Activated naive CD4-positive, alpha-beta T cell treated with anti-CD3 and anti-CD28 coated beads for 36 hours (primary cell): ENCODE measurements at regions not wholly inside any gene's neighbourhood (a gene's known extent, or its start where the extent isn't known, plus 50 kb on each side); places are given as distances from the start of the nearest gene placed in this dataset.

Experiments used
- CTCF ChIA-PET: fragments of 350-600 bp; sonication (Branson Sonifier 250); formaldehyde crosslinking; loops from one replicate; lab custom pipeline; 2021; ENCODE audit warnings: antibody characterized with exemption; lab: Charles Lee
- DNase-seq: peaks from one replicate; pipeline ENCODE4 v3.0.0-alpha.2; 2020
- H3K27ac Mint-ChIP-seq: one replicate; pipeline ENCODE4 v1.8.0; 2021; ENCODE audit warnings: mild to moderate bottlenecking, mixed read lengths
- H3K27me3 Mint-ChIP-seq: one replicate; pipeline ENCODE4 v1.8.0; 2021; ENCODE audit warnings: low read depth, mixed read lengths
- H3K36me3 Mint-ChIP-seq: one replicate; pipeline ENCODE4 v1.8.0; 2021; ENCODE audit warnings: low read depth, mixed read lengths
- H3K4me1 Mint-ChIP-seq: one replicate; pipeline ENCODE4 v1.8.0; 2021; ENCODE audit warnings: low read depth, mixed read lengths
- H3K4me3 Mint-ChIP-seq: one replicate; pipeline ENCODE4 v1.8.0; 2021; ENCODE audit warnings: mild to moderate bottlenecking, moderate library complexity, mixed read lengths
- H3K9me3 Mint-ChIP-seq: one replicate; pipeline ENCODE4 v1.8.0; 2021; ENCODE audit warnings: mixed read lengths
- intact Hi-C: fragments of 100-400 bp; cut with micrococcal nuclease; formaldehyde crosslinking; loops from one replicate; pipeline ENCODE4 v1.15.1; 2023

- CTCF ChIA-PET = no interaction called here
- no peaks in the 10 kb centered on the region for H3K4me1 Mint-ChIP-seq
- no peaks in the 10 kb centered on the region for H3K36me3 Mint-ChIP-seq
- H3K27ac Mint-ChIP-seq = no peak overlapping the region
- no peak for DNase-seq
- intact Hi-C loops = no loop called here
- H3K27me3 Mint-ChIP-seq = no peaks in the 10 kb centered on the region
- H3K4me3 Mint-ChIP-seq = no peak overlapping the region
- H3K9me3 Mint-ChIP-seq = peaks cover 17% of the 10 kb centered on the region
Measured at GRCh38 chr2:83613178-83613577, 845.9 kb downstream of the SUCLG1 start.

GRCh38 chr2:83602753-83603152 is 856.3 kb downstream of the SUCLG1 start:
- CTCF ChIA-PET = no interaction called here

GRCh38 chr2:83596592-83597282 is 862.3 kb downstream of the SUCLG1 start:
- H3K4me3 Mint-ChIP-seq = no peak overlapping the region
- no peaks in the 10 kb centered on the region for H3K36me3 Mint-ChIP-seq
- CTCF ChIA-PET = no interaction called here
- DNase-seq = no peak
- intact Hi-C loops = no loop called here
- no peak overlapping the region for H3K27ac Mint-ChIP-seq
- H3K27me3 Mint-ChIP-seq = no peaks in the 10 kb centered on the region
- H3K9me3 Mint-ChIP-seq = peaks cover 2% of the 10 kb centered on the region
- no peaks in the 10 kb centered on the region for H3K4me1 Mint-ChIP-seq

More at GRCh38 chr2:83602753-83603152, 856.3 kb downstream of the SUCLG1 start:
- peaks cover 2% of the 10 kb centered on the region for H3K9me3 Mint-ChIP-seq
- intact Hi-C loops = no loop called here
- H3K4me3 Mint-ChIP-seq = no peak overlapping the region
- H3K4me1 Mint-ChIP-seq = no peaks in the 10 kb centered on the region
- no peak for DNase-seq
- H3K36me3 Mint-ChIP-seq = no peaks in the 10 kb centered on the region
- H3K27ac Mint-ChIP-seq = no peak overlapping the region
- H3K27me3 Mint-ChIP-seq = no peaks in the 10 kb centered on the region

GRCh38 chr2:83595926-83596325 is 863.2 kb downstream of the SUCLG1 start:
- no peak overlapping the region for H3K4me3 Mint-ChIP-seq
- no peaks in the 10 kb centered on the region for H3K36me3 Mint-ChIP-seq
- H3K27me3 Mint-ChIP-seq = no peaks in the 10 kb centered on the region
- H3K4me1 Mint-ChIP-seq = no peaks in the 10 kb centered on the region
- CTCF ChIA-PET = interaction anchor here (0.6 kb wide), 1 partner anchor 83 kb away, joined by 3 read pairs; no protein-coding TSS in a partner anchor
- DNase-seq = no peak
- intact Hi-C loops = no loop called here
- H3K9me3 Mint-ChIP-seq = peaks cover 2% of the 10 kb centered on the region
- H3K27ac Mint-ChIP-seq = no peak overlapping the region

DNA sequence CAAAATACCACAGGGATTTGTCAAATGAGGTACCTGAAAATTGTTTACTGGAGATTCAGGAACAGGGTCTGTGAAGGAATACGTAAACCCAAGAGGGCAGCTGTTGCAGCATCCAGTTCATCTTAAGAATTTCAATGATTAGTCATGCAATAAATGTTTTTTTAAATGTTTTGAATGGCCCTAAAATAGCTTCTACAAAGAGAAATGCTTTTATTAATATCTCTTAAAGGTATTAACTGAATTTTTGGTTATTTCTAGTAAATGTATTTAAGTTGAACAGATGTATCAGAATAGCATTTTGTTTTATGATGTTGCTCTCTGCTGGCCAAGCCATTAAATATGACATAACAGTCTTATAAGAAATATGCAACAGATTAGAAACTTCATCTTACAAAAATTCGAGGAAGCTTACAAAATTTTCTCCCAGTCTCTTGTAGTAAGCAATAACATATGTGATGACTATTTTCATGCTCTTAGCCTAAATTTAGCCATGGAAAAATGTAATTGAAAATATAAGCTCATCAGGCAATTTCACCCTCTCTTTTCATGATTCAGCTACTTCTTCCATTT is 863.9 kb downstream of the SUCLG1 start:
- no peak for DNase-seq
- intact Hi-C loops = no loop called here
- H3K4me3 Mint-ChIP-seq = no peak overlapping the region
- CTCF ChIA-PET = no interaction called here
- H3K36me3 Mint-ChIP-seq = no peaks in the 10 kb centered on the region
- no peak overlapping the region for H3K27ac Mint-ChIP-seq
- peaks cover 2% of the 10 kb centered on the region for H3K9me3 Mint-ChIP-seq
- H3K4me1 Mint-ChIP-seq = no peaks in the 10 kb centered on the region
- H3K27me3 Mint-ChIP-seq = no peaks in the 10 kb centered on the region

DNA sequence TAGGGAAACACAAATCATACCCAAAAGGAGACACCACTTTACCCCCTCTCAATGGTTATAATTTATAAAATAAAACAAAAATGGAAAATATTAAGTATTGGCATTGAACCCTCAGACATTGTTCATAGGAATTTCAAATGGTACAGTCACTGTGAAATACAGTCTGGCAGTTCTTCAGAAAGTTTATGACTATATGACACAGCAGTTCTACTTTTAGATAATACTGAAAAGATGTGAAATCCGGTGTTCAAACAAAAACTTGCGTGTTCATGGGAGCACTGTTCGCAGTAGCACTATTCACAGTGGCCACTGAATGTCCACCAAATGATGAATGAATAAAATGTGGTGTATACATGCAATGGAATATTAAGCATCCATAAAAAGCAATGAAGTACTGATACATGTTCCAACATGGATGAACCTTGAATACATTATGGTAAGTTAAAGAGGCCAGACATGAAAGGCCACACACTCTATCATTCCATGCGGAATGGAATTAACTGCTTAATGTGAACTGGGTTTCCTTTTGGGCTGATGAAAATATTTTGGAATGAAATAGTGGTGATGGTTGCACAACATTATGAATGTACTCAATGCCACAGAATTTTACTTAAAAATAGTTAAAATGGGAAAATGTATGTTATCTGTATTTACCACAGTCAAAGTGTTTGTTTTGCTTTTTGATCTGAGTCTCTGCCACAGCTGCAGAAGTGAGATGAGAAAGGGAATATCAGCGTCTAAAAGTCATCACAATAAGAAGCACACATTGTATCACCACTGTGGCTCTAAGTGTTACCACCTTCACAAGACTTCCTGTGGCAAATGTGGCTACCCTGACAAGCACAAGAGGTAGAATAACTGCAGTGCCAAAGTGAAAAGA is 864.6 kb downstream of the SUCLG1 start:
- H3K9me3 Mint-ChIP-seq = peaks cover 2% of the 10 kb centered on the region
- no peak overlapping the region for H3K27ac Mint-ChIP-seq
- H3K36me3 Mint-ChIP-seq = no peaks in the 10 kb centered on the region
- CTCF ChIA-PET = no interaction called here
- no peak overlapping the region for H3K4me3 Mint-ChIP-seq
- no peaks in the 10 kb centered on the region for H3K27me3 Mint-ChIP-seq
- no peak for DNase-seq
- H3K4me1 Mint-ChIP-seq = no peaks in the 10 kb centered on the region
- intact Hi-C loops = no loop called here

- CTCF ChIA-PET = no interaction called here
- no peaks in the 10 kb centered on the region for H3K36me3 Mint-ChIP-seq
- H3K27ac Mint-ChIP-seq = no peak overlapping the region
- H3K9me3 Mint-ChIP-seq = peaks cover 4% of the 10 kb centered on the region
- H3K4me3 Mint-ChIP-seq = no peak overlapping the region
- H3K4me1 Mint-ChIP-seq = no peaks in the 10 kb centered on the region
- intact Hi-C loops = no loop called here
- no peak for DNase-seq
- H3K27me3 Mint-ChIP-seq = no peaks in the 10 kb centered on the region
Measured at GRCh38 chr2:83587309-83587708, 871.8 kb downstream of the SUCLG1 start.

DNA sequence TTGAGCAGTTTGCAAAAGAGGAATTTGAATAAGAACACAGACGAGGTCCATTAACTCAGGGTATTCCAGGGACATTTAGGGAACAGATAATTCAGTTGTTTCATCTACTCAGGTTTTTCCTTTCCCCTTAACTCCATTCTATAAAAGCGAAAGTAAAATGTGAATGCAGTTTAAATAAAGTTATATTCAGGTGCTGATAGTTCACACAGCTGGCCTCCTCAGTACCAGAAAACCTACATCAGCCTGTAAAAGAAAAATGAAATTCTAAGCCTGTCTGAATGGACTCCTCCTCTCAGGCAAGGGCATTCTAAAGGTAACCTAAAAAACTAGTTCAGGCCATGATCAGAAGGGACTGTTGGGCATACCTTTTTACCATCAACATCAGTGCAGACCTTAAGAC is 873.8 kb downstream of the SUCLG1 start:
- Mint-ChIP-seq H3K4me1 (no peaks in the 10 kb centered on the region), H3K4me3 (no peak overlapping the region), H3K36me3 (no peaks in the 10 kb centered on the region), H3K27me3 (no peaks in the 10 kb centered on the region), H3K27ac (no peak overlapping the region), H3K9me3 (peaks cover 6% of the 10 kb centered on the region)
- CTCF ChIA-PET = no interaction called here
- DNase-seq = no peak
- intact Hi-C loops = no loop called here

GRCh38 chr2:83584672-83585071 is 874.4 kb downstream of the SUCLG1 start:
- intact Hi-C loops = no loop called here
- H3K4me1 Mint-ChIP-seq = no peaks in the 10 kb centered on the region
- no peaks in the 10 kb centered on the region for H3K36me3 Mint-ChIP-seq
- no peaks in the 10 kb centered on the region for H3K27me3 Mint-ChIP-seq
- peaks cover 6% of the 10 kb centered on the region for H3K9me3 Mint-ChIP-seq
- H3K27ac Mint-ChIP-seq = no peak overlapping the region
- no peak overlapping the region for H3K4me3 Mint-ChIP-seq
- CTCF ChIA-PET = no interaction called here
- DNase-seq = no peak

DNA sequence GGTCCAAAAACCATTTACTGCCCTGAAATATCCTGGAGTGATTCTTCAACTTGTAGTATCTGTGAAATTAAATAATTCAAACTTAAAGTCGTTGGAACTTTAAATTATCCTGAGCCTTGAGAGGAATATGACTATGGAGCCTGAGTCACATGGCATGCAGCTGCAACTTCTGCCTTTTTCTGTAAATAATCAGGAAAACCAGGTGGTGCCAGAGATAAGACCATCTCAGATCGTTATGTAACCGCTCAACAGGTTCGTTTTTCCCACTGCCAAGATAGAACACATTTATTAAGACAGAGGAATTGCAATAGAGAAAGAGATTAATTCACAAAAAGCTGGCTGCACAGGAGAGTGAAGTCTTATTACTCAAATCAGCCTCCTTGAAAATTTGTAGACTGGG is 876.5 kb downstream of the SUCLG1 start:
- Mint-ChIP-seq H3K4me1 (no peaks in the 10 kb centered on the region), H3K36me3 (no peaks in the 10 kb centered on the region), H3K27me3 (no peaks in the 10 kb centered on the region), H3K4me3 (no peak overlapping the region), H3K27ac (no peak overlapping the region), H3K9me3 (peaks cover 2% of the 10 kb centered on the region)
- intact Hi-C loops = no loop called here
- no peak for DNase-seq
- CTCF ChIA-PET = interaction anchor here (0.7 kb wide), 1 partner anchor 823 kb away, joined by 4 read pairs; no protein-coding TSS in a partner anchor

DNA sequence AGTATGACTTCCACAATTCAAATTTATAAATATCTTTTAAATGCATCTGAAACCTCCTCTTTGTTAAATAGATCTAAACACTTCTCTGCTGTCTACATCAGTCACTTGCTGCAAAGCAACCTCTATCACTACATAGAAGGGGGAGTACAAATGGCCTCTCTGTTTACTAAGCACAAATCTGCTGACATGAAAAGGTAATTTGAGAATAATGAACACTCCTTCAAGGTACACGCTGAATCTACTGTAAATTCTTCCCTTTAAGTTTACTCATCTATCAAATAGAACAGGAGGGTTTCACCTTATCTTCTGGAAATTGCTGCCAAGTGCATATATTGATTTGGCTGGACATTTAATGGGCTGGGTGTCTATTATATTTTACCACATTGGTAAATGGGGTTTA is 879.6 kb downstream of the SUCLG1 start:
- no peak overlapping the region for H3K4me3 Mint-ChIP-seq
- CTCF ChIA-PET = no interaction called here
- no peaks in the 10 kb centered on the region for H3K4me1 Mint-ChIP-seq
- H3K27me3 Mint-ChIP-seq = no peaks in the 10 kb centered on the region
- no peak overlapping the region for H3K27ac Mint-ChIP-seq
- peaks cover 2% of the 10 kb centered on the region for H3K9me3 Mint-ChIP-seq
- H3K36me3 Mint-ChIP-seq = no peaks in the 10 kb centered on the region
- DNase-seq = no peak
- intact Hi-C loops = no loop called here

DNA sequence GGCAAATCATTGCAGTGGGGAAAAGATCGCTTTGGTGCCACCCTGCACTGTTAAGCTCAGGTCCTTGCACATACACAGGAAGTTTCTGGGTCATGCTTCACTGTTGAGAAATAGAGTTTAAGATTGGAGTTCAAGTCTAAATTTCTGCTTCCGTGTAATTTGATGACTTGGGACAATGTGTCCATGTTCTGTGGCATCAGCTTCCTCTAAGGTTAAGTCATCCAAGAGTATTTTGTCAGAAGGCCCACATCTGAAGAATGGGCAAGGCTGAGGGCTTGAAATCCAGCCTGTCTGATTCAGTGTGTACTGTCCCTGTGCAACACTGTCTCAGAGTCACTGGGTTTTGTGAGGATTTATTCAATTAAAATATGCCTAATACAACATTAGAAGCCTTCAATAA is 880.7 kb downstream of the SUCLG1 start:
- intact Hi-C loops = no loop called here
- no peaks in the 10 kb centered on the region for H3K27me3 Mint-ChIP-seq
- H3K36me3 Mint-ChIP-seq = no peaks in the 10 kb centered on the region
- DNase-seq = no peak
- no peaks in the 10 kb centered on the region for H3K4me1 Mint-ChIP-seq
- peaks cover 2% of the 10 kb centered on the region for H3K9me3 Mint-ChIP-seq
- H3K4me3 Mint-ChIP-seq = no peak overlapping the region
- no peak overlapping the region for H3K27ac Mint-ChIP-seq
- CTCF ChIA-PET = no interaction called here
